Smooth muscle cell (in vitro differentiated cells): ENCODE measurements at regions not wholly inside any gene's neighbourhood (a gene's known extent, or its start where the extent isn't known, plus 50 kb on each side); places are given as distances from the start of the nearest gene placed in this dataset.

Experiments
- DNase-seq: peaks from one replicate; lab custom pipeline; 2025; ENCODE audit not compliant: unreplicated experiment; lab: John Stamatoyannopoulos, UW
- H2AFZ ChIP-seq: fragments of 200-600 bp; sonication (generic); 2 replicates; pipeline ENCODE4 v1.6.0; 2016; ENCODE audit warnings: antibody characterized with exemption, low read depth, mild to moderate bottlenecking
- H3F3A ChIP-seq: fragments of 200-600 bp; sonication (generic); 2 replicates; pipeline ENCODE4 v1.6.0; 2017; ENCODE audit warnings: antibody characterized with exemption, low read depth
- H3K27ac ChIP-seq: fragments of 200-600 bp; sonication (generic); 2 replicates; pipeline ENCODE4 v1.5.1; 2016; ENCODE audit warnings: low read depth, mild to moderate bottlenecking
- H3K27me3 ChIP-seq: fragments of 200-600 bp; sonication (generic); 2 replicates; pipeline ENCODE4 v1.6.1; 2016; ENCODE audit warnings: low read depth, mild to moderate bottlenecking
- H3K36me3 ChIP-seq: fragments of 200-600 bp; sonication (generic); 2 replicates; pipeline ENCODE4 v1.5.1; 2016; ENCODE audit warnings: low read depth
- H3K4me1 ChIP-seq: fragments of 200-600 bp; sonication (generic); 2 replicates; pipeline ENCODE4 v1.5.1; 2016; ENCODE audit warnings: low read depth
- H3K4me2 ChIP-seq: fragments of 200-600 bp; sonication (generic); 2 replicates; pipeline ENCODE4 v1.6.0; 2016; ENCODE audit warnings: mild to moderate bottlenecking
- H3K4me3 ChIP-seq: fragments of 200-600 bp; sonication (generic); 2 replicates; pipeline ENCODE4 v1.5.1; 2016; ENCODE audit warnings: mild to moderate bottlenecking
- H3K79me2 ChIP-seq: fragments of 200-600 bp; sonication (generic); 2 replicates; pipeline ENCODE4 v1.6.0; 2016; ENCODE audit warnings: low read depth, mild to moderate bottlenecking
- H3K9ac ChIP-seq: fragments of 200-600 bp; sonication (generic); 2 replicates; pipeline ENCODE4 v1.6.0; 2016; ENCODE audit warnings: low read depth
- H3K9me3 ChIP-seq: fragments of 200-600 bp; sonication (generic); replicated peaks from 2 replicates; pipeline ENCODE4 v1.5.1; 2016; ENCODE audit warnings: low read depth
- H4K20me1 ChIP-seq: fragments of 200-600 bp; sonication (generic); 2 replicates; pipeline ENCODE4 v1.6.0; 2016; ENCODE audit warnings: low read depth
- WGBS: methylation state at CpG from one replicate; pipeline ENCODE4 v1.1.7; 2016; ENCODE audit warnings: low lambda C conversion rate; 5-methylcytosine and 5-hydroxymethylcytosine counted together
- TF ChIP-seq, protein P1 (sequence below): fragments of 200-600 bp; sonication (generic); IDR thresholded peaks from 2 replicates; pipeline ENCODE4 v1.5.1; 2017; ENCODE audit warnings: borderline replicate concordance, mild to moderate bottlenecking, antibody characterized with exemption; ENCODE audit not compliant: insufficient read depth, poor library complexity, severe bottlenecking

DNA sequence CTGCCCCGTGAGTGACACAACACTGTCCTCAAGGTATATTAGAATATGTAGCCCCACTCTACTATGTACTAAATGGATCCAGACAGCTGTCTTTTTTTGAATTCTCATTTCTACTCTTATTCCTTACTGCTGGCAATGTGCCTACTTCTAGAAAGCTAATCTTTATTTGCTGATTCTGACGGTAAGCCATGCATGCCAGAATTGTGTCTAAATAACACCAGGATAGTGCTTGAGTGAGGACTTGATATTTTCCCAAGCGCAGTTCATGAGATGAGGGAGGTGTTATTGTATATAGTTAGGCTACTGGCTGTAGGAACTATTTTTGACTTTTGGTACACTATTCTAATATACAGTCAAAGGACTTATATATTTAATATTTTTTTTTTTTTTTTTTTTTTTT is 316.2 kb upstream of the NAV3 start:
- H3K9ac ChIP-seq = no peak overlapping the region
- H3K36me3 ChIP-seq = no peaks in the 10 kb centered on the region
- no peak overlapping the region for H3K27ac ChIP-seq
- WGBS = 68% methylated on average over 3 of the region's 3 CpGs
- no peak overlapping the region for H3K4me3 ChIP-seq
- no peak overlapping the region for H2AFZ ChIP-seq
- H3K27me3 ChIP-seq = peaks cover 15% of the 10 kb centered on the region
- H3F3A ChIP-seq = no peaks in the 10 kb centered on the region
- no peaks in the 10 kb centered on the region for H3K4me1 ChIP-seq
- TF ChIP-seq, protein P1, sequence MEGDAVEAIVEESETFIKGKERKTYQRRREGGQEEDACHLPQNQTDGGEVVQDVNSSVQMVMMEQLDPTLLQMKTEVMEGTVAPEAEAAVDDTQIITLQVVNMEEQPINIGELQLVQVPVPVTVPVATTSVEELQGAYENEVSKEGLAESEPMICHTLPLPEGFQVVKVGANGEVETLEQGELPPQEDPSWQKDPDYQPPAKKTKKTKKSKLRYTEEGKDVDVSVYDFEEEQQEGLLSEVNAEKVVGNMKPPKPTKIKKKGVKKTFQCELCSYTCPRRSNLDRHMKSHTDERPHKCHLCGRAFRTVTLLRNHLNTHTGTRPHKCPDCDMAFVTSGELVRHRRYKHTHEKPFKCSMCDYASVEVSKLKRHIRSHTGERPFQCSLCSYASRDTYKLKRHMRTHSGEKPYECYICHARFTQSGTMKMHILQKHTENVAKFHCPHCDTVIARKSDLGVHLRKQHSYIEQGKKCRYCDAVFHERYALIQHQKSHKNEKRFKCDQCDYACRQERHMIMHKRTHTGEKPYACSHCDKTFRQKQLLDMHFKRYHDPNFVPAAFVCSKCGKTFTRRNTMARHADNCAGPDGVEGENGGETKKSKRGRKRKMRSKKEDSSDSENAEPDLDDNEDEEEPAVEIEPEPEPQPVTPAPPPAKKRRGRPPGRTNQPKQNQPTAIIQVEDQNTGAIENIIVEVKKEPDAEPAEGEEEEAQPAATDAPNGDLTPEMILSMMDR = no peak
- no peaks in the 10 kb centered on the region for H3K79me2 ChIP-seq
- H3K4me2 ChIP-seq = no peak overlapping the region
- H3K9me3 ChIP-seq = no peaks in the 10 kb centered on the region
- DNase-seq = no peak
- H4K20me1 ChIP-seq = no peaks in the 10 kb centered on the region

GRCh38 chr12:77510985-77511384 is 319.7 kb upstream of the NAV3 start:
- Histone ChIP-seq H3F3A (no peaks in the 10 kb centered on the region), H4K20me1 (no peaks in the 10 kb centered on the region), H3K9me3 (no peaks in the 10 kb centered on the region), H3K4me2 (no peak overlapping the region), H3K79me2 (no peaks in the 10 kb centered on the region), H3K4me1 (no peaks in the 10 kb centered on the region), H3K9ac (no peak overlapping the region), H3K4me3 (no peak overlapping the region), H3K27me3 (peaks cover 21% of the 10 kb centered on the region), H2AFZ (no peak overlapping the region), H3K27ac (no peak overlapping the region), H3K36me3 (no peaks in the 10 kb centered on the region)
- WGBS = 81% methylated on average over 1 of the region's 1 CpG
- no peak for DNase-seq
- TF ChIP-seq, protein P1 = no peak

DNA sequence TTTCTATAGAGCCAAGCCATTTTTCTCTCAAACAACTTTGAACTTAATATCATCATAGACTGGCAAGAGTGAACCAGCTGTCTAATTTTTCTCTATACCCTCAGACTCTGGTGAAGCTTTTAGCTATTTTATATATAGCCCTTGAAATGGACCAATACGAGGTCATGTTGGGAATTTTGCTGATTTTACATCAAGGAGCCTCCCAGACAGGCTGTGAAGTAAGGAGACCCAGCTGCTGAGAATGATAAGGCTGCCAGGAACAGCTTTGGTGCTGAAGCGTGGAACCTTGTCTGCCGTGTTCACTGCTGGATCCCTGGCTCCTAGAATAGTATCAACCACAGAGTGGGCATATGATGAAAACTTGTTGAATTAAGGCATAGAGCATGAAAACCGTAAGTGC is 326.2 kb upstream of the NAV3 start:
- no peak overlapping the region for H3K9ac ChIP-seq
- peaks cover 6% of the 10 kb centered on the region for H3K27me3 ChIP-seq
- H3K4me1 ChIP-seq = no peaks in the 10 kb centered on the region
- TF ChIP-seq, protein P1 = no peak
- H3K4me2 ChIP-seq = no peak overlapping the region
- H3K79me2 ChIP-seq = no peaks in the 10 kb centered on the region
- no peaks in the 10 kb centered on the region for H3K36me3 ChIP-seq
- H3K9me3 ChIP-seq = no peaks in the 10 kb centered on the region
- WGBS = 75% methylated on average over 4 of the region's 4 CpGs
- no peak overlapping the region for H3K27ac ChIP-seq
- no peaks in the 10 kb centered on the region for H4K20me1 ChIP-seq
- no peak overlapping the region for H2AFZ ChIP-seq
- DNase-seq = no peak
- peaks cover 3% of the 10 kb centered on the region for H3F3A ChIP-seq
- H3K4me3 ChIP-seq = no peak overlapping the region

DNA sequence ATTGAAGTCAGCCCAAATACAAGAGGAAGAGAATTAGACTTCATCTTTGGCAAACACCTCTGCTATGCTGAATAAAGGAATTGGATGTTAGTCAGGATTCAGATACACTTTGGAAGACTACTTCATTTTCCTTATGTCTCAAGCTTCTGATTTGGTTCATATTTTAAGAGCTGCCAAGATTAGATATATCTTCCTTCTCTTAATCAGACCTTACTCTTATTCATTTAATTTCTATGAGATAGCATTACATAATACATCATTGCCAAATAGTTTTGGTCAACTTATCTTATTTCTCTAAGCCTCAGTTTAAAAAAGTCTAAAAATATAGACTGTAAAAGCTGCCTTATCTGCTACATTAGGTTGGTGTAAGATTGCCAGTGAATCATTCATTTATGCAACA is 330.6 kb upstream of the NAV3 start:
- Histone ChIP-seq H2AFZ (no peak overlapping the region), H3K36me3 (no peaks in the 10 kb centered on the region), H3K9ac (no peak overlapping the region), H3K9me3 (no peaks in the 10 kb centered on the region), H3K79me2 (no peaks in the 10 kb centered on the region), H3K4me2 (no peak overlapping the region), H3K27me3 (no peaks in the 10 kb centered on the region), H4K20me1 (no peaks in the 10 kb centered on the region), H3K4me1 (no peaks in the 10 kb centered on the region), H3K4me3 (no peak overlapping the region), H3K27ac (no peak overlapping the region), H3F3A (peaks cover 3% of the 10 kb centered on the region)
- TF ChIP-seq, protein P1 = no peak
- DNase-seq = no peak
